ENCODE measurements at regions not wholly inside any gene's neighbourhood (a gene's known extent, or its start where the extent isn't known, plus 50 kb on each side); places are given as distances from the start of the nearest gene placed in this dataset.

DNA sequence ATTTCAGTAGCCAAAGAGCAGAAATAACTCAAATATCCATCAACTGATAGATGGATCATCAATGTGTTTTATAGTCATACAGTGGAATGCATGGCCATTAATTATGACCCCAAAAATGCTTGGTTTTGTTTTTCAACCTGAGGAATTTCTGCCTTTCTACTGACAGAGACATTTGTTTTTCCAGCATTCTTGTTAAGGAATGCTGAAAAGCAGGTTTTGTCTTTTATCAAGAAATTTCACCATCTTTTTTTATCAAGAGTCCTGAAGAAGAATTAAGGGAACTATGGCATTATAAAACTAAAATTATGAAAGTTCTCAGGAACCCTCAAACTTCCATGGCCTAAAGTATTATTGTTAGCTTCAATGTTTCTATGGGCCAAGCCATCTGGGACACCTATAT is 153.4 kb upstream of the THSD7A start:
- no peak for DNase-seq (ENCODE audit: low read depth)
- H3K4me3 ChIP-seq (ENCODE audit: low read length) = no peak overlapping the region
- TF ChIP-seq, protein P1, sequence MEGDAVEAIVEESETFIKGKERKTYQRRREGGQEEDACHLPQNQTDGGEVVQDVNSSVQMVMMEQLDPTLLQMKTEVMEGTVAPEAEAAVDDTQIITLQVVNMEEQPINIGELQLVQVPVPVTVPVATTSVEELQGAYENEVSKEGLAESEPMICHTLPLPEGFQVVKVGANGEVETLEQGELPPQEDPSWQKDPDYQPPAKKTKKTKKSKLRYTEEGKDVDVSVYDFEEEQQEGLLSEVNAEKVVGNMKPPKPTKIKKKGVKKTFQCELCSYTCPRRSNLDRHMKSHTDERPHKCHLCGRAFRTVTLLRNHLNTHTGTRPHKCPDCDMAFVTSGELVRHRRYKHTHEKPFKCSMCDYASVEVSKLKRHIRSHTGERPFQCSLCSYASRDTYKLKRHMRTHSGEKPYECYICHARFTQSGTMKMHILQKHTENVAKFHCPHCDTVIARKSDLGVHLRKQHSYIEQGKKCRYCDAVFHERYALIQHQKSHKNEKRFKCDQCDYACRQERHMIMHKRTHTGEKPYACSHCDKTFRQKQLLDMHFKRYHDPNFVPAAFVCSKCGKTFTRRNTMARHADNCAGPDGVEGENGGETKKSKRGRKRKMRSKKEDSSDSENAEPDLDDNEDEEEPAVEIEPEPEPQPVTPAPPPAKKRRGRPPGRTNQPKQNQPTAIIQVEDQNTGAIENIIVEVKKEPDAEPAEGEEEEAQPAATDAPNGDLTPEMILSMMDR (conservative IDR thresholded peaks at IDR 0.05; ENCODE audit: low read length) = no peak

DNA sequence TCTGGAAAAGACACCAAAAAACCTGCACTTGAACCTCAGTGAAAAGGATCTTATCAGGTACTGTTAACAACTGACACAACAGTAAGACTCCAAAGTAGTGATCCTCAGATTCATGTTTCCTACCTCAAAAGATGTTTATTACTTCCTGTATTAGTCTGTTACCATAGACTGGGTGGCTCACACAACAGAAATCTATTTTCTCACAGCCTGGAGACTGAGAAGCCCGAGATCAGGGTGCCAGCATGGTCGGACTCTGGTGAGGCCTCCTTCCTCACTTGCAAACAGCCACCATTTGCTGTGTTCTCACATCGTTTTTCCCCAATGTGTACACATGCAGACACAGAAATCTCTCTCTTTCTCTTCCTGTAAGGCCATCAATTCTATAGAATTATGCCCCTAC is 154.0 kb upstream of the THSD7A start:
- DNase-seq (ENCODE audit: low read depth) = no peak
- TF ChIP-seq, protein P1 (conservative IDR thresholded peaks at IDR 0.05; ENCODE audit: low read length) = no peak
- H3K4me3 ChIP-seq (ENCODE audit: low read length) = no peak overlapping the region

GRCh38 chr7:11988186-11988585 is 156.2 kb upstream of the THSD7A start:
- TF ChIP-seq, protein P1 (conservative IDR thresholded peaks at IDR 0.05; ENCODE audit: low read length) = no peak
- H3K4me3 ChIP-seq (ENCODE audit: low read length) = no peak overlapping the region
- no peak for DNase-seq (ENCODE audit: low read depth)

DNA sequence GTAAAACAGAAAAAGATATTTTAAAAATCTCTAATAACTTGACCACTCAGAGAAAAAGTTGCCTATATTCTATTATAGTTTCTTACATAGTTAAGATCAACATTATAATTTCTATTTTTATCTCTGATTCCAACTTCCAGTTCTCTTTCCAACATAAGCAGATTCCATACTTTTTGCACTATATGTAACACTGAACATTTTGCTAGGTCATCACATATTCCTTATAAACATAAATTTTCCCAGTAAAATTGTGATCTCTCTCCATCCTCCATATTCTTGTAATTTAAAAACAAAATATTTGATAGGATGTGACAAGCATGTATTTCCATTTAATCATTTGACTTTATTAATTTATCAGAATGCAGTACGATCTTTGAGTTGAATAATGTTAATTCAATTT is 170.4 kb upstream of the THSD7A start:
- no peak overlapping the region for H3K4me3 ChIP-seq (ENCODE audit: low read length)
- no peak for DNase-seq (ENCODE audit: low read depth)
- TF ChIP-seq, protein P1 (conservative IDR thresholded peaks at IDR 0.05; ENCODE audit: low read length) = no peak

- H3K4me3 ChIP-seq (ENCODE audit: low read length) = no peak overlapping the region
- DNase-seq (ENCODE audit: low read depth) = no peak
Observed at GRCh38 chr7:12004581-12004980, 172.6 kb upstream of the THSD7A start.

GRCh38 chr7:12007576-12007975 is 175.6 kb upstream of the THSD7A start:
- no peak overlapping the region for H3K4me3 ChIP-seq (ENCODE audit: low read length)
- no peak for DNase-seq (ENCODE audit: low read depth)
- TF ChIP-seq, protein P1 (conservative IDR thresholded peaks at IDR 0.05; ENCODE audit: low read length) = no peak

More at GRCh38 chr7:12004581-12004980, 172.6 kb upstream of the THSD7A start:
- TF ChIP-seq, protein P1 (conservative IDR thresholded peaks at IDR 0.05; ENCODE audit: low read length) = no peak

GRCh38 chr7:12013983-12014382 is 182.0 kb upstream of the THSD7A start:
- TF ChIP-seq, protein P1 (conservative IDR thresholded peaks at IDR 0.05; ENCODE audit: low read length) = no peak
- no peak for DNase-seq (ENCODE audit: low read depth)
- no peak overlapping the region for H3K4me3 ChIP-seq (ENCODE audit: low read length)

Data from AG10803 (cell line).